Endothelial cell of umbilical vein (primary cell): ENCODE measurements at regions not wholly inside any gene's neighbourhood (a gene's known extent, or its start where the extent isn't known, plus 50 kb on each side); places are given as distances from the start of the nearest gene placed in this dataset.

Experiments used
- BruUV-seq: library from RNA; stranded (reverse); fragments of 400-500 nt; replicated peaks from 2 replicates; lab custom pipeline; 2021; lab: Mats Ljungman, UMichigan
- CTCF ChIA-PET: fragments of 300-600, 350-600 bp; sonication (Branson Sonifier 250); formaldehyde crosslinking; loops from one replicate; lab custom pipeline; 2021; ENCODE audit warnings: antibody characterized with exemption, inconsistent platforms; lab: Charles Lee
- POLR2A ChIA-PET: fragments of 300-600, 350-600 bp; sonication (Branson Sonifier 250); formaldehyde crosslinking; loops from one replicate; lab custom pipeline; 2021; ENCODE audit warnings: antibody characterized with exemption, inconsistent platforms; lab: Charles Lee
- DNase-seq: peaks from one replicate; pipeline ENCODE4 v3.0.0-alpha.2; 2011; ENCODE audit warnings: low read depth, low spot score
- FAIRE-seq: peaks from 2 replicates; lab custom pipeline; 2011; peaks lifted over from hg19 to GRCh38; lab: Jason Lieb, UNC
- H2AFZ ChIP-seq: 2 replicates; pipeline ENCODE4 v1.6.0; 2012; ENCODE audit warnings: low read depth, low read length, control low read depth, inconsistent platforms
- H3K27ac ChIP-seq: 2 replicates; pipeline ENCODE4 v1.5.1; 2011; ENCODE audit warnings: low read depth, mild to moderate bottlenecking, control low read depth, low read length, moderate library complexity; ENCODE audit not compliant: insufficient read depth
- H3K27me3 ChIP-seq, 2 experiments: 2 replicates each; pipeline versions ENCODE4 v1.6.0 to v1.6.1; 2011; ENCODE audit warnings: low read length in 2 of 2, mixed read lengths in 1 of 2; ENCODE audit not compliant: control insufficient read depth in 2 of 2, insufficient read depth in 2 of 2
- H3K36me3 ChIP-seq, 2 experiments: 2 replicates in 1 of 2; 3 replicates in 1 of 2; pipeline ENCODE4 v1.5.1; 2011; ENCODE audit warnings: low read length in 2 of 2, mild to moderate bottlenecking in 1 of 2, moderate library complexity in 1 of 2; ENCODE audit not compliant: control insufficient read depth in 2 of 2, insufficient read depth in 2 of 2; ENCODE audit errors: extremely low read depth in 1 of 2
- H3K4me1 ChIP-seq: 3 replicates; pipeline ENCODE4 v1.5.1; 2011; ENCODE audit warnings: mild to moderate bottlenecking, low read length; ENCODE audit not compliant: control insufficient read depth, insufficient read depth; ENCODE audit errors: extremely low read depth
- H3K4me2 ChIP-seq: 2 replicates; pipeline ENCODE4 v1.6.1; 2011; ENCODE audit warnings: low read length, control low read depth, mixed read lengths; ENCODE audit not compliant: insufficient read depth
- H3K4me3 ChIP-seq, 3 experiments: fragments of 200-600 bp in 1 of 3; sonication (generic), shearing (Covaris generic) in 1 of 3; replicated peaks in 1 of 3; 2 replicates each; pipeline ENCODE4 v1.5.1; 2011 to 2016; ENCODE audit warnings: control low read depth in 3 of 3, low read length in 3 of 3, mild to moderate bottlenecking in 2 of 3, inconsistent platforms in 1 of 3, low read depth in 1 of 3, moderate library complexity in 1 of 3; ENCODE audit not compliant: insufficient read depth in 1 of 3
- H3K79me2 ChIP-seq: 2 replicates; pipeline ENCODE4 v1.6.0; 2012; ENCODE audit warnings: low read length, inconsistent platforms; ENCODE audit not compliant: control insufficient read depth, insufficient read depth
- H3K9ac ChIP-seq: replicated peaks from 2 replicates; pipeline ENCODE3; 2011; ENCODE audit warnings: low read length, control low read depth; ENCODE audit not compliant: insufficient read depth; ENCODE audit errors: extremely low read depth
- H3K9me1 ChIP-seq: replicated peaks from 3 replicates; pipeline ENCODE4 v1.6.0; 2011; ENCODE audit warnings: mild to moderate bottlenecking, low read length; ENCODE audit not compliant: control insufficient read depth, insufficient read depth; ENCODE audit errors: extremely low read depth
- H3K9me3 ChIP-seq: replicated peaks from 2 replicates; pipeline ENCODE4 v1.5.1; 2012; ENCODE audit warnings: low read length, inconsistent platforms; ENCODE audit not compliant: control insufficient read depth, insufficient read depth
- H4K20me1 ChIP-seq: replicated peaks from 2 replicates; pipeline ENCODE3; 2011; ENCODE audit warnings: mild to moderate bottlenecking, low read length; ENCODE audit not compliant: control insufficient read depth, insufficient read depth; ENCODE audit errors: extremely low read depth
- EZH2 ChIP-seq: IDR thresholded peaks from 2 replicates; pipeline ENCODE4 v1.6.1; 2012; ENCODE audit warnings: borderline replicate concordance, low read depth, mild to moderate bottlenecking, moderate library complexity, low read length, inconsistent platforms; ENCODE audit not compliant: severe bottlenecking
- FOS ChIP-seq: IDR thresholded peaks from 2 replicates; pipeline ENCODE4 v1.6.1; 2011; ENCODE audit warnings: mild to moderate bottlenecking, low read length, moderate library complexity, borderline replicate concordance; ENCODE audit not compliant: insufficient read depth
- GATA2 ChIP-seq: IDR thresholded peaks from 2 replicates; pipeline ENCODE4 v1.7.0; 2011; ENCODE audit warnings: low read depth, mild to moderate bottlenecking, moderate library complexity, mixed read lengths, low read length; ENCODE audit not compliant: insufficient read length, insufficient read depth
- JUN ChIP-seq: IDR thresholded peaks from 2 replicates; pipeline ENCODE4 v1.6.1; 2011; ENCODE audit warnings: borderline replicate concordance, low read depth; ENCODE audit not compliant: insufficient read length, insufficient read depth
- MYC ChIP-seq: IDR thresholded peaks from one replicate; pipeline ENCODE4 v1.6.1; 2011; ENCODE audit warnings: mild to moderate bottlenecking, low read depth, low read length
- POLR2A ChIP-seq: IDR thresholded peaks from 2 replicates; pipeline ENCODE4 v1.6.1; 2012; ENCODE audit warnings: low read depth, mild to moderate bottlenecking, control low read depth, low read length
- POLR2AphosphoS5 ChIP-seq: IDR thresholded peaks from 2 replicates; pipeline ENCODE4 v1.6.1; 2012; ENCODE audit warnings: low read depth, mild to moderate bottlenecking, control low read depth, low read length, moderate library complexity; ENCODE audit not compliant: insufficient read depth
- dilution Hi-C: fragments of 300-500 bp; cut with MboI; formaldehyde crosslinking; loops from one replicate; pipeline ENCODE4 v1.15.0; 2019; ENCODE audit warnings: low sequenced_read_pairs; ENCODE audit not compliant: extremely low pct_ligation_motif_present
- intact Hi-C: fragments of 100-400 bp; cut with micrococcal nuclease; formaldehyde crosslinking; loops from one replicate; pipeline ENCODE4 v1.10.0; 2022
- TF ChIP-seq, protein P1 (sequence below), 2 donors: IDR thresholded peaks; 1 replicate in 1 of 2; 2 replicates in 1 of 2; pipeline ENCODE4 v1.5.1; 2011; ENCODE audit warnings: low read length in 2 of 2, mild to moderate bottlenecking in 2 of 2, moderate library complexity in 2 of 2, control low read depth in 1 of 2, inconsistent platforms in 1 of 2, low read depth in 1 of 2; ENCODE audit not compliant: insufficient read depth in 1 of 2; ENCODE audit errors: extremely low read depth in 1 of 2
- TF ChIP-seq, protein P2 (sequence below): IDR thresholded peaks from 2 replicates; pipeline ENCODE4 v1.6.1; 2011; ENCODE audit not compliant: insufficient read depth, insufficient read length

DNA sequence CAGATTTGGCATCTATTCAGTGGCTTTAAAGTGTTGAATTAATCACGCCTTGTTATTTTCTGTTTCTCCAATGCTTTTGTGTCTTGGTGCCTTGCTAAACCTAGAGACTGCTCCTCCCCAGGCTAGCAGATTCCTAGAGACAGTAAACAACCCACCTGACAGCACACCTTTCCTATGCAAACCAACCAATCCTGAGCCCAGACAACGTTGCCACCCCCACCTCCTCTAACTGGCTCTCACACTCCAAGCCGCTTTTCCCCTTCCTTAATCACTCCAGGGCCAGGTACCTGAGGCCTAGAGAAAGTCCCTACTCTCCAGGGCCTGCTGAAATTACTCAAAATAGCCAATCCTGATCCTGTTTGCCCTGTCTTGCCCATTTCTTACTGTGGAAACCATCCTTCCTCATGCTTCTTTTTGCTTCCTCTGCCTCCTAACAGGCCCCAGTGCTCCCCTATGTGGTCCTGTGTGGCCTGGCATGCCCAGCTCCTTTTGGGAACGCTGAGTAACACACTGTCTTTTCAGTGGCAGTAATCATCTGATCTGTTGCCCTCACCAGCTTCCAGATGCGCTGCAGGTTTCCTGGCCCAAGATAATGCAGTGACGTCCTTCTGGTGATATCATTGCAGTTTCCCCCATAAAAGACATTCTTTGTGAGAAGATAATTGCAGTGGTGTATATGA is 53.4 kb downstream of the GAS1 start:
- POLR2A ChIA-PET = no interaction called here
- CTCF ChIA-PET = no interaction called here
- H3K27ac ChIP-seq = no peak overlapping the region
- no peaks in the 10 kb centered on the region for H3K27me3 ChIP-seq
- no peaks in the 10 kb centered on the region for H3K9me1 ChIP-seq
- no peaks in the 10 kb centered on the region for H3K79me2 ChIP-seq
- no TSS peak for BruUV-seq
- FAIRE-seq = no peak
- dilution Hi-C loops (no loop called here), intact Hi-C loops (no loop called here)
- TF ChIP-seq JUN (no peak), EZH2 (no peak), POLR2AphosphoS5 (no peak), POLR2A (no peak), GATA2 (no peak), MYC (no peak), FOS (no peak)
- TF ChIP-seq, protein P1, sequence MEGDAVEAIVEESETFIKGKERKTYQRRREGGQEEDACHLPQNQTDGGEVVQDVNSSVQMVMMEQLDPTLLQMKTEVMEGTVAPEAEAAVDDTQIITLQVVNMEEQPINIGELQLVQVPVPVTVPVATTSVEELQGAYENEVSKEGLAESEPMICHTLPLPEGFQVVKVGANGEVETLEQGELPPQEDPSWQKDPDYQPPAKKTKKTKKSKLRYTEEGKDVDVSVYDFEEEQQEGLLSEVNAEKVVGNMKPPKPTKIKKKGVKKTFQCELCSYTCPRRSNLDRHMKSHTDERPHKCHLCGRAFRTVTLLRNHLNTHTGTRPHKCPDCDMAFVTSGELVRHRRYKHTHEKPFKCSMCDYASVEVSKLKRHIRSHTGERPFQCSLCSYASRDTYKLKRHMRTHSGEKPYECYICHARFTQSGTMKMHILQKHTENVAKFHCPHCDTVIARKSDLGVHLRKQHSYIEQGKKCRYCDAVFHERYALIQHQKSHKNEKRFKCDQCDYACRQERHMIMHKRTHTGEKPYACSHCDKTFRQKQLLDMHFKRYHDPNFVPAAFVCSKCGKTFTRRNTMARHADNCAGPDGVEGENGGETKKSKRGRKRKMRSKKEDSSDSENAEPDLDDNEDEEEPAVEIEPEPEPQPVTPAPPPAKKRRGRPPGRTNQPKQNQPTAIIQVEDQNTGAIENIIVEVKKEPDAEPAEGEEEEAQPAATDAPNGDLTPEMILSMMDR (IDR thresholded peaks at IDR 0.05; ENCODE audit: extremely low read depth in 1 of 2, insufficient read depth in 1 of 2, low read depth in 1 of 2, low read length in 2 of 2) = no peak
- TF ChIP-seq, protein P2, sequence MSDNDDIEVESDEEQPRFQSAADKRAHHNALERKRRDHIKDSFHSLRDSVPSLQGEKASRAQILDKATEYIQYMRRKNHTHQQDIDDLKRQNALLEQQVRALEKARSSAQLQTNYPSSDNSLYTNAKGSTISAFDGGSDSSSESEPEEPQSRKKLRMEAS = no peak
- H3K36me3 ChIP-seq = no peaks in the 10 kb centered on the region
- H4K20me1 ChIP-seq = no peaks in the 10 kb centered on the region
- H3K4me2 ChIP-seq = no peak overlapping the region
- no peaks in the 10 kb centered on the region for H3K9me3 ChIP-seq
- H2AFZ ChIP-seq = no peak overlapping the region
- H3K4me1 ChIP-seq = no peaks in the 10 kb centered on the region
- no peak overlapping the region for H3K9ac ChIP-seq
- H3K4me3 ChIP-seq = no peak overlapping the region
- no peak for DNase-seq
